ENCODE measurements at regions not wholly inside any gene's neighbourhood (a gene's known extent, or its start where the extent isn't known, plus 50 kb on each side); places are given as distances from the start of the nearest gene placed in this dataset.

- intact Hi-C loops (cut with DNase I) = no loop called here
- Histone ChIP-seq H3K27me3 (ENCODE audit: control insufficient read depth, insufficient read depth, low read length) (no peaks in the 10 kb centered on the region), H3K4me3 (ENCODE audit: low read length in 3 of 3) (no peak overlapping the region), H3K4me1 (ENCODE audit: control insufficient read depth in 2 of 3, insufficient read depth in 2 of 3, low read depth in 1 of 3, low read length in 3 of 3) (peaks cover 0 to 4% (median 2%) of the 10 kb centered on the region in 3 donors), H3K9me3 (ENCODE audit: control insufficient read depth in 2 of 3, insufficient read depth in 1 of 3, low read length in 3 of 3) (no peaks in the 10 kb centered on the region), H3K27ac (ENCODE audit: low read depth in 2 of 2, low read length in 2 of 2) (no peak overlapping the region), H3K36me3 (ENCODE audit: control insufficient read depth in 2 of 3, insufficient read depth in 3 of 3, low read length in 3 of 3) (no peaks in the 10 kb centered on the region), H3K9ac (ENCODE audit: low read length in 3 of 3) (no peak overlapping the region)
- no peak for TF ChIP-seq CTCF (IDR thresholded peaks at IDR 0.05; ENCODE audit: borderline replicate concordance, extremely low read depth, insufficient read depth)
- no peak for DNase-seq
- no peak for FAIRE-seq
Measured at GRCh38 chr13:48146122-48146521, 51.2 kb upstream of the MED4 start.
